Forelimb muscle (tissue), 1 donor: ENCODE measurements at regions not wholly inside any gene's neighbourhood (a gene's known extent, or its start where the extent isn't known, plus 50 kb on each side); places are given as distances from the start of the nearest gene placed in this dataset.
"Not testable (repeated sequence)": the region's sequence is repeated elsewhere in the genome, so short reads cannot be mapped to it uniquely, and the experiment has no call there.

Source experiments
- DNase-seq: peaks from one replicate; pipeline ENCODE4 v3.0.0-alpha.2; 2013; ENCODE audit warnings: low read depth

GRCh38 chr3:158882445-158882844, 80.6 kb downstream of the MFSD1 start:
- DNase-seq: no peak

- no peak for DNase-seq
These were observed 94.9 kb downstream of the MFSD1 start for GRCh38 chr3:158896729-158897128.

- no peak for DNase-seq
These were observed 104.9 kb downstream of the MFSD1 start for GRCh38 chr3:158906749-158907148.

DNA sequence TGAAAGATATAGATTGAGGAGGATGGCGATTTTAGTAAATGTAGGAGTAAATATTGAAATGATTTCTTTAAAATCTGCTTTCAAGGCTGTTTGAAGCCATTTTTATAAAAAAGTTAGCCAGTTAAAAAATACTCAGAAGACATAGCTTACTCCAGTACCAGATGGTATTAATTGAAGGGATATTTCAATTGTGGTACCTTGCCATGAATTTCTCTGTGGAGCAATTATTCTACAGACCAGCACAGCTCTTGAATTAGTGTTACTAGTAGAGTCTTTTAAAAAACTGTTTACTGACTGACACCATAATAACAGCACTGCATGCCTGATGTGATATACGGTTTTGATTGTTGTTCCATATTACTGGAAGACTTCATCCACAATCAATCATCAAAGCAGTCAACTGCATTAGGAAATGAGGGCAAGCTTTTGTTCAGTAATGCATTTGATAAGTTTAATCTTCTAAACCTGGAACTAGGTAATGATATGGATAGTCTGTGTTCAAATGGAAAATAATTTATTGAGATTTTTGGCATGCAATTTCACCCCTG, 106.4 kb downstream of the MFSD1 start:
- DNase-seq: no peak

DNA sequence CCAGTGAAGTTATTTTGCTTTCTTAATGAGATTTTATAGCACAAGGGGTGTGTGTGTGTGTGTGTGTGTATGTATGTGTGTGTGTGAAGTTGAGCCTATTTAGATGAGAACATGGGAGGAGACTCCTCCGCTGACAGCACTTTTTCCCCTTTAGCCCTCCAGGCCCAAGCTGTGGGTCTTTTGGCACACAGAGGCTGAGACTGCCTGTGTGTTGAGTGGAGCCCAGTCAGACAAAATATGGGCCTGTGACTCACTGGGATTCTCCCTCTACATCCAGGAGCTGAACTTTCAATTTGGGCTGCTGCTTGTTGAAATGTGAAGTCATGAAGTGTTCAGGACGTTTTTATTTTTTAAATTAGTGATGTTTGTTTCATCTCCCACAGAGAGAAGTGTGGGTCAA, 108.0 kb downstream of the MFSD1 start:
- DNase-seq: no peak

GRCh38 chr3:158911586-158911985, 109.7 kb downstream of the MFSD1 start:
- DNase-seq: no peak

DNA sequence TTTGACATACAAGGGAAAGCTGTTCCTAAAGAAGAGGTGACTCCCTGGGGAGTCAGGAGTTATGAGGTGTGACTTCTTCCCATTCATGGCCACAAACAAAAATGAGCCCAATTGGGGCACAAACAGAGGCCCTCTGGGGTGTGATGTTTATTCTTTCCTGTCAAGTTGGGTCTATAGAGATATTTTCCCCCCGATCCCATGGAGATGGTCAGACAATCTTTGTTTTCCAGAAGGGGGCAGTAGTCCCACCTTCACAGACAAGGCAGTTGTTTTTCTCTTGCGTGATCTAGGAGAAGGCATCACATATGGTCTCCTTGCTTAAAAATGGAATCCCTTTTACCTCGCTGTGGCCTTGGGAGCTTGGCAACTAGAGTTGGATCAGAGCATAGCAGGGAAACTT, 110.3 kb downstream of the MFSD1 start:
- no peak for DNase-seq

DNA sequence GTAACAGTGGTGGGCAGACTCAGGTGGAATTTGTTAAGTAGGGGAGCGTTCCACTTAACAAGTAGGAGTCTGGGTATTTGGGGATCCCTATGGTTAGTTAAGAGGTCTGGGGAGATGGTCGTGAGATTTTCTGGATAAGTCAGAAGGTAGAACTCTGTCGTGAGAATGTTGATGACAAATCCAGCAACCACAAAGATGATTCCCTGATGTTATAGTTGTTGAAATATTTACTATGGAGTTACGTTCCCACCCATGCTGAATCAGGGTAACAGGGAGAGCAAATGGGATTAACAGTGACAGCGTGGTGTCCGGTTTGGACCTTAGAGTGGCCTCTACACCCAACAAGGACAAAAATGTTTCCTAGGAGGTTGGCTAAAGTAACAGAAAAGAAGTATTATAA, 110.8 kb downstream of the MFSD1 start:
- DNase-seq: no peak

GRCh38 chr3:158916111-158916510, 114.3 kb downstream of the MFSD1 start:
- no peak for DNase-seq

- no peak for DNase-seq
These were observed 116.2 kb downstream of the MFSD1 start for GRCh38 chr3:158918008-158918407.

DNA sequence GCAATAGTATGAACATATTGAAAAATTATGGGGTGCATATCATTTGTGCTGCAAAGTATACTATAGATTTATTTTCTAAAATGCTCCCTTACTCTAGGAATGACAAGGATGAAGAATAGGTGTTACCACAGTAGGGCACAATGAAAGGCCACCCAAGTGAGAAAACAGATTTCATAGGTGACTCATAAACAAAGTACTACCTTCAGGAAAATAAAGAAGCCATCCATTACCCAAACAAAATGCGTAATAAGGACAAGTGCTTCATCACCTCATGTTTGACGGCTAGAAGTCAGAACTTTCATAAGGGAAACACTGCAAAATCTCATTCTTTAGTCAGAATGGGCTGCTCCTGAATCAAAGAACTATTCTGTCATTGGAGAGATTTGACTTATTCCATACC, 116.6 kb downstream of the MFSD1 start:
- no peak for DNase-seq

- no peak for DNase-seq
These were observed 118.5 kb downstream of the MFSD1 start for GRCh38 chr3:158920371-158920770.

DNA sequence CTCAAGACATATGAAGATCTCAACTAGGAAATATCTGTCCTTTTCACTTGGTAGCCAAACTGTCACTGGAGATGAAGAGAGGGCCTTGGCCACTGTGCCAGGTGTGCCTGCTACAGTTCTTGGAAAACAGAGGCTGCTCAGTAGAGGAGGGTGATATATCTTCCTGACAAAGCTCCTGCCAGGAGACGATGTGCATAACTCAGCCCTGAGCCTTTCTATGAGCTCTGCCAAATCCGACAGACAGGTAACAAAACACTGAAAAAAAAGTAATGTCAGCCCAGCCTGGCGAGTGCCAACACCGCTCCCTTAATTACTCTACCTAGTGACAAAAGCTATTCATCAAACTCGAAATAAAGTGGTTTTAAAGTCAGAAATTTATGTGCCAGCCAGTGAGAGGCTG, 123.2 kb downstream of the MFSD1 start:
- DNase-seq: no peak

DNA sequence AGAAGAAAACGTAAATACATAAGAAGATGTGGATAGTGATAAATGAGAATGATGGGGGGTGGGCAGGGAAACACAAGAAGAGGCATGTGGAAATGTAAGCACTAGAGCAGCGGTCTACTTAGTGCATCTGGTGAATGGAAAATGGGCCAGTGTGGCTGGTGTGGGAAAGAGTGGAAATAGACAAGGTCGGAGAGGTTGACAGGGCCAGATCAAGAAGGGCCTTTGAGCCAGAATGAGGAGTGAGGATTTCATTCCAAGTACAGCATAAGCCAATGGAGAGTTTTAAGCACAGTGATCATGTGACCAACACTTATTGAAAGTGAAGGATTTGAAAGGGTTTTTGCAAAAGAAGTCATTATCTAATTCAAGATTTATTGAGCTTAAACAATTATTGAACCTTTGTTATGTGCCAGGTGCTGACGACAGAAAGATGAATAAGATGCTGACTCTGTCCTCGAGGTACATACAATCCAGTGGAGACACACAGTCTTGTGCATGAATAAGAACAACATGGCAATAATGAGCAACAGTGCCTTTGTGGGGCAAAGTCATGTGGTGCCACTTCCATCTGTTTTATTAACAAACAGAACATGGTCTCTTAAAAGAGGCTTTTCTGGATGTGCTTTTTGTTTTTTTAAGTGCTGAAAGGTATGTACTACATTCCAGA, 124.1 kb downstream of the MFSD1 start:
- no peak for DNase-seq

DNA sequence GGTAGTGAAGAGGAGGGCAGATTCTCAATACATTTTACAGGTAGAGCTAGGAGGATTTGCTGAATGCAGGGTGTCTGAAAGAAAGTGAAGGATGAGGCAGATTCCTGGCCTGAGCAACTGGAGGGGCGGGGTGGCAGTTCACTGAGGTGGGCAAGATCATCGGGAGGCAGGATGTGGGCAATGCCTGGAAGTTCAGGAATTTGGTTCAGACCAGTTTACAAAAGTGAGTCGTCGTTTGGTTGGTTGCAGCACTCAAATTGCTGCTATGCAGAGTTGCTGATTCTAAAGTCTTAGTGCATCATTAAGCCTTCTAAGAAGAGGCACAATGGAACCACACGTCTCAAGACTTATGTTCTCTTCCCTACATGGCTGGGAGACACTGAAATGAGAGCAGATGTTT, 134.0 kb downstream of the MFSD1 start:
- no peak for DNase-seq

DNA sequence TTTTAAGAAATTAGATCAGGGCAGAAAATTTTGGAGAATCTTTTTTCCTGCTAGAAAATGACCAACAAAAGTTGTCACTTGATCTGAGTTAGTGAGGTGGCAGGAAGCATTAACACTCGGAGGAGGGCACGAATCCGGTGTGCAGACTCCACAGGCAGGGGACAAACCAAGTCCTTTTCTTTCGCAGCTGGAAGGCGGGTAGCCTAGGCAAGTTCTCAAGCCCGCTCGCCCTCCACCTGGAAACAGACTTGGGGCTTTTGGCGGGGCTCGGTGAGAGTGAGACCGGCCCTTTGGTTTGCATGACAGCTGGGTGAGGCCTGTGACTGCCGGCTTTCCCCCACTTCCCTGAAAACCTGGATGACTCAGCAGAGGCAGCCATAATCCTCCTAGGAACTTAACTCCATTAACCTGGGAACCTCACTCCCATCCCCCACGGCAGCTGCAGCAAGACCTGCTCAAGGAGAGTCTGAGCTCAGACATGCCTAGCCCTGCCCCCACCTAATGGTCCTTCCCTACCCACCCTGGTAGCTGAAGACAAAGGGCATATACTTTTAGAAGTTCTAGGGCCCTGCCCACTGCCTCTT, 134.8 kb downstream of the MFSD1 start:
- DNase-seq: no peak

DNA sequence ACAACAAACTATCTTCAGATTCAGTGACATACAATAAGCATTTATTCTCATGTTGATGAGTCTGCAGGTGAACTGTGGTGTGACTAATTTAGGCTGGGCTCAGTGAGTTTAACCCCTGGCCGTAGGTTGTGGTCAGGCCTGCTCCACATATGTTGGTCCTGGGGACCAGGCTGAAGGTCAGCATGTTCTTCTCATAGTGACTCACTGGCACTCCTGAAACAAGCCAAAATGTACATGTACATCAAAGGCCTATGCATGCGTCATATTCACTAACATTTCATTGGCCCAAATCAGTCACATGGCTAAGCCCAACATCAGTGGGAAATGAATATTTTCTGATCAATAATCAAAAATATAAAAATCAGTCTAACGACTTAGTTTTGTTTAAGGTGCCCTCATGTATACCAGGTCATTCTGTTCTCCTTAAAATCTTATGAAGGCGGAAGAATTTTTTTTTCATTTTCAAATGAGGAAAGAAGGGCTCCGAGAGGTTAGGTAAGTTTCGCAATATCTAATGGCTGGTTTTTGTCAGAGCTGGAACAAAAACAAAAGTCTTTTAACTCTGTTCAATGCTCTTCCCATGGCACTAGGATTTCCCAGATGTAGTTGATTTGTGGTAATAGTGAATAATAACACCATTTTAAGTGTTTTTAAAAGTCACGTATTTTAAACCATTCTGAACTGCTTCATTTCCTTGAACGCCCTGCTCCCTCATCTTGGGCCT, 148.5 kb downstream of the MFSD1 start:
- DNase-seq: no peak

- DNase-seq: no peak
These were observed 151.3 kb downstream of the MFSD1 start for GRCh38 chr3:158953131-158953530.

DNA sequence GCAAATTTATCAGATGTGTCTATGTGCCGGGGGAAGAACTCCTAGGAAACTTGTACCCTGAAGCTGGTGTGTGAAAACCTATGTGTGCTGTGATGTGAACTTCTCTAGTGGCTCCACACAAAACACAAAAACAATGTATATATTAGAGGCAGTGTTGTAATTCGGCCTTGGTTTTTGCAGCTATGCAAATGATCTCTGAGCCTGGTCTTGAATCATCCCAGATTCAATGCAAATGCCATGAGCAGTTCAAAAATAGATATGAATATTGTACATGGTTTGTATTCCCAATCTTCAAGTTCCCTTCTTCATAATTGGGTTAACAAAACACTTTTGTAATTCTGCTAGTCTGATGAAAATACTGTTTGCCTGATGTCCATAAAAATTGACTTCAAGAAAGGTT, 152.6 kb downstream of the MFSD1 start:
- DNase-seq: no peak

DNA sequence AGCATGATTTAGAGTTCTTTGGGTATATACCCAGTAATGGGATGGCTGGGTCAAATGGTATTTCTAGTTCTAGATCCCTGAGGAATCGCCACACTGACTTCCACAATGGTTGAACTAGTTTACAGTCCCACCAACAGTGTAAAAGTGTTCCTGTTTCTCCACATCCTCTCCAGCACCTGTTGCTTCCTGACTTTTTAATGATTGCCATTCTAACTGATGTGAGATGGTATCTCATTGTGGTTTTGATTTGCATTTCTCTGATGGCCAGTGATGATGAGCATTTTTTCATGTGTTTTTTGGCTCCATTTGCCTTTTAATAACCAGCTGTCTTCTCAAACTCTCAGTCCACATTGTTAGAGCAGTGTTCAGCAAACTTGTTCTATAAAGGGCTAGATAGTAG, 155.9 kb downstream of the MFSD1 start:
- not testable (repeated sequence) for DNase-seq

DNA sequence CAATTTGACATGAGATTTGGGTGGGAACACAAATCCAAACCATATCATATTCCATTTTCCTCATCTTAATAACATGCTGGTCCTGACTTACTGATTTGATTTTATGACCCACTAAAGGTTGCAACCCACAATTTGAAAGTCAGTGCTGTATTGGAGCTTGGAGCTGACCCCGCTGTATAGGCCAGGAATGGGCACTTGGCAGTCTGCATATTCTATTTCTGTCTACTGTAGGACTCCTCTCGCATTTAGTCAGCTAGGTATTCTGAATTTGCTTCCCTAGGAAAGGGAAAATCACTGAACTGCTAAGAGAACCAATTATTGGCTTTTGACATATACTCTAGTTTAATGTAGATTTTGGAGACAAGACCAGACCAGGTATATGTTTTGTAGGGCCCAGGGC, 157.0 kb downstream of the MFSD1 start:
- no peak for DNase-seq

GRCh38 chr3:158961471-158961870, 159.6 kb downstream of the MFSD1 start:
- DNase-seq: no peak

GRCh38 chr3:158961911-158962310, 160.1 kb downstream of the MFSD1 start:
- DNase-seq: no peak
